ENCODE measurements at regions not wholly inside any gene's neighbourhood (a gene's known extent, or its start where the extent isn't known, plus 50 kb on each side); places are given as distances from the start of the nearest gene placed in this dataset.

DNA sequence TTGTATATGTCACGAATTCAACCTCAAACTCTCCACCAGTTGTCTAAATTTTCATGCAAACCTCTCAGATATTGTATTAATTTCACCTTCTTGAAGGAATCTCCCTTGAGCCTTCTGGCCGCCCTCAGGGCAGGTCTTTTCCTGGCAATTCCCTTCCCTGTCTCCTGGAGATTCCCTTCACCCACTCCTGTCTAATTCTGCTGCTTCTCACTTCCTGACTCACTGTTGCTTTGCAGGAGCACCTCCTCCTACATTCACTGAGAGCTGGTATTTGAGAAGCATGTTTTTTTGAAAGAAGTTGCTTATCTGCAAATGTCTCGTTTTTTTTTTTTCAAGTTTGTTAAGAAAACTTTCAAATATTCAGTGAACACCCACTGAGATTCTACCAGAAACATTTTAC is 79.9 kb upstream of the OTOS start (continued):
- TF ChIP-seq, protein P1, sequence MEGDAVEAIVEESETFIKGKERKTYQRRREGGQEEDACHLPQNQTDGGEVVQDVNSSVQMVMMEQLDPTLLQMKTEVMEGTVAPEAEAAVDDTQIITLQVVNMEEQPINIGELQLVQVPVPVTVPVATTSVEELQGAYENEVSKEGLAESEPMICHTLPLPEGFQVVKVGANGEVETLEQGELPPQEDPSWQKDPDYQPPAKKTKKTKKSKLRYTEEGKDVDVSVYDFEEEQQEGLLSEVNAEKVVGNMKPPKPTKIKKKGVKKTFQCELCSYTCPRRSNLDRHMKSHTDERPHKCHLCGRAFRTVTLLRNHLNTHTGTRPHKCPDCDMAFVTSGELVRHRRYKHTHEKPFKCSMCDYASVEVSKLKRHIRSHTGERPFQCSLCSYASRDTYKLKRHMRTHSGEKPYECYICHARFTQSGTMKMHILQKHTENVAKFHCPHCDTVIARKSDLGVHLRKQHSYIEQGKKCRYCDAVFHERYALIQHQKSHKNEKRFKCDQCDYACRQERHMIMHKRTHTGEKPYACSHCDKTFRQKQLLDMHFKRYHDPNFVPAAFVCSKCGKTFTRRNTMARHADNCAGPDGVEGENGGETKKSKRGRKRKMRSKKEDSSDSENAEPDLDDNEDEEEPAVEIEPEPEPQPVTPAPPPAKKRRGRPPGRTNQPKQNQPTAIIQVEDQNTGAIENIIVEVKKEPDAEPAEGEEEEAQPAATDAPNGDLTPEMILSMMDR (IDR thresholded peaks at IDR 0.05; ENCODE audit: control extremely low read depth in 1 of 3, insufficient read depth in 1 of 3, low read depth in 1 of 3, low read length in 3 of 3) = no peak
- TF ChIP-seq POLR2AphosphoS5 (IDR thresholded peaks at IDR 0.05; ENCODE audit: low read depth, low read length) (no peak), RXRA (IDR thresholded peaks at IDR 0.05; ENCODE audit: insufficient read depth, low read depth, low read length) (no peak), CBX8 (IDR thresholded peaks at IDR 0.05; ENCODE audit: borderline replicate concordance, low read depth, low read length) (no peak)

All from H1 (cell line).